Left lobe of liver (tissue), 2 donors: ENCODE measurements at regions not wholly inside any gene's neighbourhood (a gene's known extent, or its start where the extent isn't known, plus 50 kb on each side); places are given as distances from the start of the nearest gene placed in this dataset.

Experiments
- ATAC-seq: fragments of 200-7000 bp; cut with Tn5 transposase; one replicate; pipeline ENCODE4 v1.9.1; 2020; ENCODE audit warnings: mild to moderate bottlenecking, moderate library complexity
- DNase-seq: peaks from one replicate; pipeline ENCODE4 v3.0.0-alpha.2; 2020; ENCODE audit warnings: low spot score
- donor health status: DM: no; HTN: no; CAD: no; lungs with moderate emphysema.
- donor health status: DM: no; HTN: yes; CAD: no.

GRCh38 chr11:33476945-33477606 is 219.9 kb downstream of the HIPK3 start:
- DNase-seq (no peak), ATAC-seq (no peak)

DNA sequence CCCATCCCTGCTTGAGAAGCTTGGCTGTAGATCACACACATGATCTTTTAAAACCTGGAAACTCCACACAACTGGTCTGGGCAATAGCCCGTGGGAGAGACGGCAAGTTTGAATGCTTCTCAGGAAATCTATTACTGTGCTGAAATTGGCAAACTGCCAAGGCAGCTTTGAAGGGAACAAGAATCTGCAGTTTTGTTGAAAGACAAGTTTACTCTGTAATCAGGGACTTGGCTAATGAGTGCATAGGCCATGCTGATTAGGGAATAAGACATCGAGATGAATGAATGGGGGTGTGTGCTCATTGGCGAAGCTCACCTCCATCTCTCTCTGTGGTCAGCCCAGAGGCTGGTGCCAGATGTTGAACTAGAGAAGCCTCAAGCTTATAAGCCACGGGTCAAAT is 218.8 kb downstream of the HIPK3 start:
- ATAC-seq (peak; percentile 17), DNase-seq (no peak)

DNA sequence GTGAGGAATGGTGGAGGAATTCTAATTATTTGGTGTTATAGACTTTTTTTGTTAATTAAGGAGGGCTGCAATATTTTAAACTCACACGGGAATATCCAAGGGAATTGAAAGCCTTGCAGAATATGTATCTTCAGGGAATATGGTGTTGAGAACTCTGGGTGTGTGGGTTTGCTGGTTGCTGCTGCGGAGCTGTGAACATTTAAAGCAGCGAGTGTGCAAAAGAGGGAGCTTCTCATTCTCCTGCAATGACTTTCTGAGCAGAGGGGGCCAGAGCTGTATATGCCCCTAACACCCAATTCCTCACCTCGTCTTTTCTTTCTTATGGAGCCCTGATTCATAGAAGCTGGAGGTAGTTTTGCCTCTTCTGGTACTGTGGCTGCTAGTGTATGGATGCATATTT is 217.7 kb downstream of the HIPK3 start:
- DNase-seq (no peak), ATAC-seq (no peak)

DNA sequence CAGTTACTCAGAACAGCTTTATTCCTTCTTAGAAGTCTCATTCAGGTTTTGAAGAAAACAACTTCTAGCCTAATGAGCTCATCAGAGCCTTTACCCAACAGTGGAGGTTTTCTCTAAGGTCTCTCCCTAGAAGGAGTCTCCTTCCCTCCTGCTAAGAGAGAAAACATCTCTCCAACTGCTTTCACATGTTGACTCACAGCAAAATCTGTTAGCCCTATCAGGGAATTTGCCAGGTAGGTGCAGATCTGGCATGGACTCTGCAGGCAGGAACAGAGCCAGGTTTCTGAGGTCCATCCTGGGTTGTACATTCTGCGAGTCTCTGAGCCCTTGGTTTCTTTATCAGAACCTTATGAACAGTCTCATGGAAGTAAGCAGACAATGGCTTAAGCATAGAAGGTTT is 214.4 kb downstream of the HIPK3 start:
- DNase-seq (no peak), ATAC-seq (peak; percentile 40)

DNA sequence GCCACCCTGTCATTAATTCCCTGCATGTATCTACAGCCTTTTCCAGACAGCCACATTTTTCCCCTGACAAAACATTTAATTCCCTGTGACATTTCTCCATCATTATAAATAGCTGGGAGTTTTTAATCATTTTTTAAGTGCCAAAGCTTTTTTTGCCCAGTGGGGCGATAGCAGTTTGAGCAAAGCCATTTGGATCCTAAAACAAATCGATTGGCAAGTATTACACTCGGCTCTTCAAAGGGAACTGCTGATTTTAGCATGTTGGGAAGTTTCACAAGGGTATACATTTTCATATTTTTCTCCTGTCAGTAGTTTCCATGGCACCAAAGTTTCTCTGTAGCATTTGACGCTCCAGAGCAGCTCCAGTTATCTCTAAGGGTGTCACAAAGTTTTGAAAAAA is 210.8 kb downstream of the HIPK3 start:
- DNase-seq (no peak), ATAC-seq (no peak)

DNA sequence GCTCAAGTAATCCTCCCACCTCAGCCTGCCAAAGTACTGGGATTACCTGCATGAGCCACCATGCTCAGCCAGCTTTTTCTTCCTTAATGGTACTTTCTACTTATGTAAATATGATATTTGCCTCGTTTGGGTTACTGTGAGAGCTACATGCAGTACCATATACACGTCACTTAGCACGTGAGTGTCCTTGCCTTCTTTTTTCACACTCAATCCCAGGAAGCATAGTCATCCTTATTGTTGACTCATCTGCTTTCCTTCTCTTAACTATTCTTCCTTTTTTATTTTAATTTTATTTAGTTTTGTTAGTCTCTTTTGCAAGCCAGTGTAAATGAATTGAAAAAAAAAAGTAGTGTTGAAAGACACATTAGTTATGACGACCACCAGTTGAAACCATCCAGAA is 205.9 kb downstream of the HIPK3 start:
- DNase-seq = no peak
- no peak for ATAC-seq

- ATAC-seq (no peak), DNase-seq (no peak)
Measured at GRCh38 chr11:33461369-33462125, 204.4 kb downstream of the HIPK3 start.

DNA sequence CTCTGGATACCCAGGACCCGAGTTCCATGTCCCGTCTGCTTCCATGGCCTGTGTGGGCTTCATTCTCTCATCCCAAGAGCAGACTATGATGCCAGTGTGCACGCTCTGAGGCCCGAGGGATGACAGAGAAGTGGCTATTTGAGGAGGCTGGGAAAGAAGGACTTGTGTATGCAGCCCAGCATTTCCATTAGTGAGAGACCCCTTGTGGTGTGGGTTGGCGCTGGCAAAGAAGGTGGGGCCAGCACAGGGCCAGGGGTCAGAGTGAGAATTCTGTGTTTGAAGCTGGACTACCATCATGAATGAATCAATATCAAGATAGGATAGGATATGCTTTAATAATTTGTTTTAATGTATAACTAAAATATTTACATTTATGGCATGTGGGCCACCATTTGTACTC is 200.8 kb downstream of the HIPK3 start:
- DNase-seq (no peak), ATAC-seq (no peak)

GRCh38 chr11:33455867-33456463 is 198.8 kb downstream of the HIPK3 start:
- DNase-seq = no peak
- ATAC-seq = no peak

- DNase-seq (no peak), ATAC-seq (no peak)
Measured at GRCh38 chr11:33454264-33454663, 197.1 kb downstream of the HIPK3 start.

DNA sequence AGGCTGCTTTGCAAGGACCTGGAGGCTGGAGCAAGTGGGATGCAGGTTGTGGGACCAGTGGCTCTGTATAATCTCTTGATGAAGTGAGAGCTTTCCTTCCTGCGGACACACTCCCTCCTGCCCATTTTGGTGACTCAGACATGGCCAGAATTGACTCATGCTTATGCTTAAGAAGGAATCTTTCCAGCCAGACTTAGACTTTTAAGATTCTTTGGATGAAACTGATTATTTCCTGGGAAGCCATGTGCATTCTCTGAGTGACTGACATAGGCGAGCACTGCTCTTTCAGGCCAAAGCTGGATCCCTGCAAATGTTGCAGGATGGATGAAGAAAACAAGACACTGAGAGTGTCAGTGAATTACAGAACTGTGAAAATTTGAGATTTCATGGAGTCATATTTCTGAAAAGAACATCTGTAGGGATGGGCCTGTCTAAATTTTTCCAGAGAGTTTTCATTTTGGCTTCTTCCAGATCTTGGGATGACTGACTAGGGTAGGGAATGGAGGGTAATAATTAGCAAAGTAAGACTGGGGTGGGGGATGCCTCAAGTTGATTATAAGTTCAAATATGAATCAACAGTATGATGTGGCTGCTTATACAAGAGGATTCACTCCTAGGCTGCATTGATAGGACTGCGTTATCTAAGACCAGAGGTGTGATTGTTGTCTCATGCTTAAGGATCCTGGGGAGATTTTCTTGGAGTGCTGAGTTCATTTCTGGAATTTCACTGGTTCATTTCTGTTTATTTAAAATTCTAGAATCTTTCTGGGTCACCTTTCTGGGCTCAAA is 195.8 kb downstream of the HIPK3 start:
- ATAC-seq = no peak
- DNase-seq = no peak

DNA sequence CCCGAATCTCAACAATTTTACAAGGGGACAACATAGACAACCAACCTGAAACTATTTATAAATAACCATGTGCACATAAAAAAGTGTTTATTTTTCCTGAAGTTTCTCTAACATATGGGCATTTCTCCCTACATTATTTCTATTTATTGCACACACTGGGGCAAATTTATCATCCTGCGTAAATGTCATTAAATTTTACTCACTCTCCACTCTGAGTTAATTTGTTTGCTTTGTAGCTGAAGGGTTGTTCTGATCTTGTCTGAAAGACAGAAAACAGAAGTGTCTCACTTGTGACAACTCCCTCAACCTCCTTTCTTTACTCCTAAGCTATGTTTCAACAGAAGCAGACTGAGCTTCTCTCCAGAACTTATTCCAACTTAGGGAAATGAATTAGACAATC is 194.2 kb downstream of the HIPK3 start:
- ATAC-seq = no peak

DNA sequence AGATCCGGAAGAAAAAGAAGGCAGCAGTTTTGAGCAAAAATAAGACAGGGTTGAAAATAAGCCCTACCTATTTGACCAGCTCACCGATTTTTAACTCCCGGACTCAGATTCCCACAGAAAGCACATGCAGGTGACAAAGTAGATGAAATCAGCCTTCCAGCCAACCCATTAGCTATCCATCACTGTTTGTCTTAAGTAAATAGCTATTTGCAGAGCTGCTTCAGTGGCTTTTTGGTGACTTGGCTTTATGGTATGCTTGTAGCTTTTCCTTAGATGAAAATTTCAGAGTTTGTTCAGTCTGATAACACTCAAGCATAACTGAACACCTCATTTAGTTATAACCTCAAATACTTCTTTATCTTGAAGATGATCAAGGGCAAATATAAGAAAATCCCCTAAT is 192.6 kb downstream of the HIPK3 start:
- DNase-seq (no peak), ATAC-seq (no peak)

More for the DNA sequence above, 194.2 kb downstream of the HIPK3 start:
- DNase-seq = no peak

DNA sequence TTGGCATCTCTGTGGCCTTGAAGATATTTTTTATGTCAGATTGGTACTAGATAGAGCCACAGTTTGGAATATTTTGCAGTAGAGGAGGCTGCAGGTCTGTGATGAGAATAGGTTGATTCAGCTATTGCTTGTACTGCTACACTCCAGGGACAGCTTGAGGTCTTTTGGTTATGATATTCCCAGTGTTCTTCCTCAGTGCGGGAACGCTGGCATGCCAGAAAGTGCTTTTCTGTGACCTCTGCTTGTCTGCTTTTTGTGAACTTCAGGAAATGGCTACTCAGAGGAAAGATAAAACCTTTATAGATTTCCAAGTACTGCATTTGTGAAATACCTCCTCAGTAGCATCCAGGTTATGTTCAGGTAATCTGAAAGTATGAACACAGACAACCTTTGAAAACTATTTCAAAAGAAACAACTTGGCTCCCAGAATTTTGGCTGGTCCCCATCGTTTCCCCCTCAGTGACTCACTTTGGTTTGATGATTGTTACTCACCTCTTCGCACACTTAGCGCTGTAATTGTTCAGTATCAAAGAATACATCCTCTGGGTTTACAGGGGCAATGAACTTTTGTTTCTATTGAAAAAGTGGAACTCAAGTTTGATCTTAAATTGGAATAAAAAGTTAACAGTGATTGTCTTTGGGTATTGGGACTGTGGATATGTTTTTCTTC is 191.4 kb downstream of the HIPK3 start:
- ATAC-seq (no peak), DNase-seq (no peak)

DNA sequence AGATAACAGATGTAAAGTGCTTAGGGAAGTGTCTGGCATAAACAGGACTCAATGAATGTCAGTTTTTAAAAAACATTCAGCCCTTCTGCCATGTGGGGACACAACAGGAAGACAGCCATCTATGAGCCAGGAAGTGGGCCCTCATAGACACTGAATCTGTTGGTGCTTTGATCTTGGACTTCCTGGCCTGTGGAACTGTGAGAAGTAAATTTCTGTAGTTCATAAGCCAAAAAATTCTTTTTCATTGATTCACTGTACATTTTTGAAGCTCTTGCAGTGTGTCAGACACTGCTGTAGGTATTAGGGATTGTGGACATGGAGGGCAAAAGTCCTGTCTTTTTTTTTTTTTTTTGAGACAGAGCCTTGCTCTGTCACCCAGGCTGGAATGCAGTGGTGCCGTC is 188.6 kb downstream of the HIPK3 start:
- ATAC-seq (no peak), DNase-seq (no peak)

- ATAC-seq = no peak
- no peak for DNase-seq
Measured at GRCh38 chr11:33444835-33445594, 187.8 kb downstream of the HIPK3 start.

GRCh38 chr11:33443684-33444083 is 186.5 kb downstream of the HIPK3 start:
- ATAC-seq = no peak
- DNase-seq = no peak

- ATAC-seq = no peak
Measured at GRCh38 chr11:33438301-33438700, 181.1 kb downstream of the HIPK3 start.

GRCh38 chr11:33437529-33437928 is 180.3 kb downstream of the HIPK3 start:
- ATAC-seq = no peak
- no peak for DNase-seq

More at GRCh38 chr11:33438301-33438700, 181.1 kb downstream of the HIPK3 start:
- DNase-seq = no peak

DNA sequence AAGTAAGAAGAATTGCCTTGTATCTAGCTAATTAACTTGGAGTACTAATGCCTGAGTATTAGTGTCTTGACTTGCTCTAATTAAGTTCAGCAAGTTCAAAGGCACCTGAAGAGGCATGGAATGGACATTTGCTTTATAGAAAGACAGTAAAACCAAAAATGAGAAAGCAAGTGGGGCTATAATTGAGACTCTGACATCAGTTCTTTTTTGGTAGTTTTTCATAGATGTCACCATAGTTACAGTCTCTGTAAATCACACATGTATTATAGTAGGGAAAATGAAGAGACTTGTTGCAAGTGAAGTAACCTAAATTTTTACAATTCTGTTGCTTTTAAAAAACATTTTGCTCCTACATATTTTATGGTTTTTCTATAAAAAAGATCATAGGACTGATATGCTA is 178.0 kb downstream of the HIPK3 start:
- DNase-seq (no peak), ATAC-seq (no peak)
